GM21529 (cell line): ENCODE measurements at regions not wholly inside any gene's neighbourhood (a gene's known extent, or its start where the extent isn't known, plus 50 kb on each side); places are given as distances from the start of the nearest gene placed in this dataset.
"Not testable (repeated sequence)": the region's sequence is repeated elsewhere in the genome, so short reads cannot be mapped to it uniquely, and the experiment has no call there.

Experiments used
- ATAC-seq: cut with Tn5 transposase; IDR thresholded peaks from one replicate; pipeline ENCODE4 v1.9.1; 2021; ENCODE audit not compliant: unreplicated experiment

GRCh38 chr14:65153101-65153500 is 50.8 kb upstream of the MAX start:
- no peak for ATAC-seq

- ATAC-seq: peak; percentile 51
Measured at GRCh38 chr14:65156568-65157366, 54.5 kb upstream of the MAX start.

GRCh38 chr14:65159281-65160062 is 57.2 kb upstream of the MAX start:
- peak; percentile 72 for ATAC-seq

- ATAC-seq: peak; percentile 5
Measured at GRCh38 chr14:65160091-65160490, 57.8 kb upstream of the MAX start.

- ATAC-seq: no peak
Measured at GRCh38 chr14:65162031-65162430, 59.7 kb upstream of the MAX start.

GRCh38 chr14:65164068-65164824 is 61.9 kb upstream of the MAX start:
- ATAC-seq: no peak

GRCh38 chr14:65164825-65165135 is 62.5 kb upstream of the MAX start:
- no peak for ATAC-seq

- no peak for ATAC-seq
Measured at GRCh38 chr14:65167072-65167645, 64.8 kb upstream of the MAX start.

- ATAC-seq: peak; percentile 1
Measured at GRCh38 chr14:65168840-65169239, 66.5 kb upstream of the MAX start.

- ATAC-seq: peak; percentile 86
Measured at GRCh38 chr14:65169351-65169750, 67.0 kb upstream of the MAX start.

GRCh38 chr14:65170318-65170717 is 68.0 kb upstream of the MAX start:
- peak; percentile 5 for ATAC-seq

- peak; percentile 34 for ATAC-seq
Measured at GRCh38 chr14:65170768-65171507, 68.6 kb upstream of the MAX start.

GRCh38 chr14:65173973-65174693 is 71.8 kb upstream of the MAX start:
- no peak for ATAC-seq

- ATAC-seq: no peak
Measured at GRCh38 chr14:65174783-65175182, 72.5 kb upstream of the MAX start.

GRCh38 chr14:65177551-65177950 is 75.2 kb upstream of the MAX start:
- ATAC-seq: no peak

GRCh38 chr14:65179231-65179630 is 76.9 kb upstream of the MAX start:
- ATAC-seq: not testable (repeated sequence)

- ATAC-seq: peak; percentile 90
Measured at GRCh38 chr14:65179918-65180724, 77.8 kb upstream of the MAX start.

- ATAC-seq: no peak
Measured at GRCh38 chr14:65180725-65181025, 78.4 kb upstream of the MAX start.

- no peak for ATAC-seq
Measured at GRCh38 chr14:65184032-65184764, 81.9 kb upstream of the MAX start.
